GM23248 (cell line): ENCODE measurements at regions not wholly inside any gene's neighbourhood (a gene's known extent, or its start where the extent isn't known, plus 50 kb on each side); places are given as distances from the start of the nearest gene placed in this dataset.

Source experiments
- DNase-seq: peaks from one replicate; pipeline ENCODE4 v3.0.0-alpha.2; 2015
- H2AFZ ChIP-seq: fragments of 200-600 bp; sonication (generic); 2 replicates; pipeline ENCODE4 v1.6.1; 2016; ENCODE audit warnings: antibody characterized with exemption
- H3F3A ChIP-seq: fragments of 200-600 bp; sonication (generic); 2 replicates; pipeline ENCODE4 v1.6.1; 2016; ENCODE audit warnings: mild to moderate bottlenecking, antibody characterized with exemption, mixed run types; ENCODE audit not compliant: insufficient read depth
- H3K27ac ChIP-seq: fragments of 200-600 bp; sonication (generic); 2 replicates; pipeline ENCODE4 v1.5.1; 2016; ENCODE audit warnings: mild to moderate bottlenecking
- H3K27me3 ChIP-seq: fragments of 200-600 bp; sonication (generic); replicated peaks from 2 replicates; pipeline ENCODE4 v1.6.1; 2016; ENCODE audit warnings: mild to moderate bottlenecking; ENCODE audit not compliant: insufficient read depth
- H3K36me3 ChIP-seq: fragments of 200-600 bp; sonication (generic); 2 replicates; pipeline ENCODE4 v1.6.1; 2016; ENCODE audit warnings: low read depth, mild to moderate bottlenecking
- H3K4me1 ChIP-seq: fragments of 200-600 bp; sonication (generic); 2 replicates; pipeline ENCODE4 v1.6.1; 2016; ENCODE audit warnings: mild to moderate bottlenecking; ENCODE audit not compliant: insufficient read depth
- H3K4me2 ChIP-seq: fragments of 200-600 bp; sonication (generic); one replicate; pipeline ENCODE4 v1.6.1; 2016; ENCODE audit warnings: mild to moderate bottlenecking; ENCODE audit not compliant: unreplicated experiment
- H3K4me3 ChIP-seq: fragments of 200-600 bp; sonication (generic); 2 replicates; pipeline ENCODE4 v1.5.1; 2016; ENCODE audit warnings: mild to moderate bottlenecking
- H3K79me2 ChIP-seq: fragments of 200-600 bp; sonication (generic); 2 replicates; pipeline ENCODE4 v1.6.1; 2016; ENCODE audit warnings: mild to moderate bottlenecking; ENCODE audit not compliant: insufficient read depth
- H3K9ac ChIP-seq: fragments of 200-600 bp; sonication (generic); 2 replicates; pipeline ENCODE4 v1.6.1; 2016; ENCODE audit warnings: mild to moderate bottlenecking
- H3K9me2 ChIP-seq: fragments of 200-600 bp; sonication (generic); 2 replicates; pipeline ENCODE4 v1.6.1; 2016; ENCODE audit warnings: mixed run types, mild to moderate bottlenecking, moderate library complexity; ENCODE audit not compliant: insufficient read depth
- H3K9me3 ChIP-seq: fragments of 200-600 bp; sonication (generic); one replicate; pipeline ENCODE4 v1.6.1; 2017; ENCODE audit warnings: low read depth
- H4K20me1 ChIP-seq: fragments of 200-600 bp; sonication (generic); 2 replicates; pipeline ENCODE4 v1.6.0; 2016; ENCODE audit not compliant: insufficient read depth
- EZH2 ChIP-seq: fragments of 200-600 bp; sonication (generic); IDR thresholded peaks from 2 replicates; pipeline ENCODE4 v1.6.1; 2018; ENCODE audit warnings: antibody characterized with exemption, mild to moderate bottlenecking; ENCODE audit not compliant: insufficient read depth, poor library complexity, severe bottlenecking
- EZH2phosphoT487 ChIP-seq: fragments of 200-600 bp; sonication (generic); IDR thresholded peaks from 2 replicates; pipeline ENCODE4 v1.6.1; 2018; ENCODE audit warnings: antibody characterized with exemption, moderate library complexity, mild to moderate bottlenecking, low read depth; ENCODE audit not compliant: insufficient read depth
- WGBS, 2 experiments: methylation state at CpG; one replicate each; pipeline ENCODE4 v1.1.6; 2015 to 2017; ENCODE audit warnings: low lambda C conversion rate in 2 of 2, low coverage in 1 of 2; ENCODE audit errors: missing lambda C conversion rate in 2 of 2; 5-methylcytosine and 5-hydroxymethylcytosine counted together
- in situ Hi-C: fragments of 300-500 bp; cut with MboI; formaldehyde crosslinking; loops from 2 replicates; pipeline ENCODE4 v1.15.0; 2020

DNA sequence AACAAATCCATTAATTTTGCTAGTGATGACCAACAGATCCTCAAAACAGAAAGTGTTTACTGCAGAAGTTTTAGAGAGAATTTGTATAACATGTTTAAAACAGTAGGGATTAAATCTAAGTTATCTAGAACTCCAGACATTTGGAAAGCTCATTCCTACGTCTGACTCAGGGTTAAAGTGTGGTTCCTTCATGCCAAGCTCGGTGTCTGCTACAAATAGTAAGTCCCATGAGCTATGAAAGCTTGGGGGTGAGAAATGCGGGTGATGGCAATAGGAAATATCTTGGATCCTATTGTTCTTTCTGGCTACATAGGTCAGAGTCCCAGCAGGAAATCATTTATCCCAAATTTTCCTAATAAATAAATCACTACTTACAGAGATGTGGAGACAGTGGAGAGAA, 867.1 kb downstream of the UQCRFS1 start:
- H3K9ac ChIP-seq, result no peak overlapping the region

DNA sequence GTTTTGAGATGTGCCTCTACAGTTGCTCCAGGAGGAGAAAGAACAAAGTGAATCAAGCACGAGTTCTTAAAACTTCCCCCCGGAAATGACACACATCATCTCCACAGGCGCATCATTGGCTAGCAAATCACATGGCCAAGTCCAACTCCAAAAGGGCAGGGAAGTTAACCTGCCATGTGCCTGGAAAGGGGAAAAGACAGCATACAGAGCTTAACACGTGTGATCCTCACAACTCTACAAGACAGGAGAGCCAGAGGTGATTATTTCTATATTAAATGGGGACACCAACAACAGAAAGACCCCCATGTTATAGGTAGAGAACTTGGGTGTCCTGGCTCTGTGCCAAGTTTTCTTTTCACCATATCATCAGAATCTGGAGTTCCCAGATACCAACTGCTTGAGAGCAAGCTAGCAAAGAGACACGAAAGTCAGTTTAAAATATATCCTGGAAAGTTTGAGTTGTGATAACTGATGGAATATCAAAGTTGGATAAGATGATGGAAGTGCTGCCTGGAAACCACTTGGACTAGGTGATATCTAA, 871.1 kb downstream of the UQCRFS1 start:
- H2AFZ ChIP-seq, result no peak overlapping the region
- no peaks in the 10 kb centered on the region for H3K9me2 ChIP-seq
- no peaks in the 10 kb centered on the region for H3K4me1 ChIP-seq
- H3K4me3 ChIP-seq, result no peak overlapping the region
- no peaks in the 10 kb centered on the region for H3K9me3 ChIP-seq
- no peak overlapping the region for H3K27ac ChIP-seq
- in situ Hi-C loops, result no loop called here
- H3K36me3 ChIP-seq, result no peaks in the 10 kb centered on the region
- peaks cover 37% of the 10 kb centered on the region for H3K27me3 ChIP-seq
- TF ChIP-seq EZH2 (no peak), EZH2phosphoT487 (no peak)
- DNase-seq, result no peak
- no peak overlapping the region for H3K9ac ChIP-seq
- H3K4me2 ChIP-seq, result no peak overlapping the region
- H3F3A ChIP-seq, result no peaks in the 10 kb centered on the region
- no peaks in the 10 kb centered on the region for H3K79me2 ChIP-seq
- 26 to 37% methylated on average over 5 of the region's 5 CpGs for WGBS, 2 experiments
- no peaks in the 10 kb centered on the region for H4K20me1 ChIP-seq

More for the DNA sequence above, 867.1 kb downstream of the UQCRFS1 start:
- Histone ChIP-seq H3K36me3 (no peaks in the 10 kb centered on the region), H3K9me2 (no peaks in the 10 kb centered on the region), H3F3A (no peaks in the 10 kb centered on the region), H3K79me2 (no peaks in the 10 kb centered on the region), H3K27me3 (peaks cover 37% of the 10 kb centered on the region), H3K4me3 (no peak overlapping the region), H3K4me2 (no peak overlapping the region), H4K20me1 (no peaks in the 10 kb centered on the region), H2AFZ (no peak overlapping the region), H3K4me1 (no peaks in the 10 kb centered on the region), H3K27ac (no peak overlapping the region), H3K9me3 (no peaks in the 10 kb centered on the region)
- peak; percentile 24 for DNase-seq
- 18 to 29% methylated on average over 3 of the region's 3 CpGs for WGBS, 2 experiments
- in situ Hi-C loops, result no loop called here
- no peak for TF ChIP-seq EZH2phosphoT487

DNA sequence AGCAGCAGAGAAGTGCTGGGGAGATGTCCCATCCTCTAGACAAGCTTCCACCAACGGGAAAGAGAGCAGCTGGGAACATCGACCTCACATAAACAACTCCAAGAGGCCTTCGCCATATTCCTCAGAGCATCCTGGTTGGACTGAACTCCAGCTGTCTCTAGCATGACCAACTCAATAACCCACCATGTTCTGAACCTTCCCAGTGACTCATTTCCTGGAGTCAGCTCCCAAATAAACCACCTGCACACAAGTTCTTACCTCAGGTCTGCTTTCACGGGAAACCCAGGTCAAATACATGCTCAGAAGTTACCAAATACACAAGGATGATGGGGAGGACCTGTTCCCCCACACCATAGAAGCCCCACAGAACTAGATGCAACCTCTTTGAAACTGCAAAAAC, 878.5 kb downstream of the UQCRFS1 start:
- in situ Hi-C loops, result no loop called here
- no peaks in the 10 kb centered on the region for H3K27me3 ChIP-seq
- H3K4me2 ChIP-seq, result no peak overlapping the region
- H3K9ac ChIP-seq, result no peak overlapping the region
- H3K36me3 ChIP-seq, result no peaks in the 10 kb centered on the region
- no peak overlapping the region for H3K27ac ChIP-seq
- H3K4me3 ChIP-seq, result no peak overlapping the region
- H3K9me3 ChIP-seq, result no peaks in the 10 kb centered on the region
- DNase-seq, result no peak
- H3K4me1 ChIP-seq, result no peaks in the 10 kb centered on the region
- WGBS, 2 experiments, result 49 to 51% methylated on average over 4 of the region's 4 CpGs
- H4K20me1 ChIP-seq, result no peaks in the 10 kb centered on the region
- no peaks in the 10 kb centered on the region for H3K9me2 ChIP-seq
- H2AFZ ChIP-seq, result no peak overlapping the region
- H3K79me2 ChIP-seq, result no peaks in the 10 kb centered on the region
- no peaks in the 10 kb centered on the region for H3F3A ChIP-seq
- TF ChIP-seq EZH2phosphoT487 (no peak), EZH2 (no peak)

DNA sequence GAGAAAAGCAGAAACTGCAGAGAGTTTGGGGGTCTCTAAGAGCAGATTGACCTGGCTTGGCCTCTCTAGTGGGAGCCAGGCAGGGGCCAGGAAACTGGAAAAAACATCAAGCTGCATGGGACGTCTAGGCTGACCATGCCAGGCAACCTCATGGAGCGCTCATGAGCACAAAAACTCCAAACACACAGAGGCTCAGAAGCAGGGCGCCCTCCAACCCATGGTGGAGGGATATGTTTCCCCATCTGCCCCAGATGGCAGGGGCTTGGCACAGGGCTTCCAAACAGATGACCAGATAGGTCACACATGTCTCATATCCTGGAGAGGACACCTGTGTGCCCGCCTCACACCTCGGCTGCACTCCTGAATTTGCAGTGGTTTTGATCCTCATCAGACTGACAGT, 879.0 kb downstream of the UQCRFS1 start:
- Histone ChIP-seq H3K27ac (no peak overlapping the region), H3F3A (no peaks in the 10 kb centered on the region), H3K27me3 (no peaks in the 10 kb centered on the region), H3K36me3 (no peaks in the 10 kb centered on the region), H3K4me1 (no peaks in the 10 kb centered on the region), H3K9ac (no peak overlapping the region), H3K79me2 (no peaks in the 10 kb centered on the region), H3K4me3 (no peak overlapping the region), H3K4me2 (no peak overlapping the region), H3K9me2 (no peaks in the 10 kb centered on the region), H3K9me3 (no peaks in the 10 kb centered on the region), H2AFZ (no peak overlapping the region), H4K20me1 (no peaks in the 10 kb centered on the region)
- no peak for DNase-seq
- TF ChIP-seq EZH2, result no peak
- in situ Hi-C loops, result no loop called here
- 57 to 59% methylated on average over 5 of the region's 5 CpGs for whole genome bisulfite sequencing, 2 experiments

DNA sequence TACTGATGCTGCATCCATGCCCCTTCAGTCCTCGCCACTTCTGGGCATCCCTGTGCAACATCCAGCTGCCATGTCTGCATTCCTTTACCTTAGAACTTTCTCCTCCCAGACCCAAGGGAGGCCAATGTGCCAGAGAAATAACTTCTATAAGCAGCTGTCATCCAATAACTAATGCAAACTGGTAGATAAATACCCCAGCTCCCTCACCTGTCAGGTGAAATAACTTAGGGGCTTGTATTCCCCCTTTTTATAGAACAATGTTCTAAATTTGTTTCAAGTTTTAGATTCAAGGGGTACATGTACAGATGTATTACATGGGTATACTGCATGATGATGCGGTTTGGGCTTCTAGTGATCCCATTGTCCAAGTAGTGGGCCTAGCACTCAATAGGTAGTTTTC, 880.1 kb downstream of the UQCRFS1 start:
- no peak overlapping the region for H3K27ac ChIP-seq
- 51 to 58% methylated on average over 2 of the region's 2 CpGs for WGBS, 2 experiments
- H3K4me2 ChIP-seq, result no peak overlapping the region
- no peak overlapping the region for H3K9ac ChIP-seq
- no peak overlapping the region for H3K4me3 ChIP-seq
- H3K9me2 ChIP-seq, result no peaks in the 10 kb centered on the region
- no peaks in the 10 kb centered on the region for H3K79me2 ChIP-seq
- no peak for DNase-seq
- H2AFZ ChIP-seq, result no peak overlapping the region
- no peak for TF ChIP-seq EZH2
- no peak for TF ChIP-seq EZH2phosphoT487
- in situ Hi-C loops, result no loop called here
- H4K20me1 ChIP-seq, result no peaks in the 10 kb centered on the region
- H3F3A ChIP-seq, result no peaks in the 10 kb centered on the region
- no peaks in the 10 kb centered on the region for H3K27me3 ChIP-seq
- H3K9me3 ChIP-seq, result no peaks in the 10 kb centered on the region
- H3K36me3 ChIP-seq, result no peaks in the 10 kb centered on the region
- H3K4me1 ChIP-seq, result no peaks in the 10 kb centered on the region
